Esophagus (tissue), 2 donors: ENCODE measurements at regions not wholly inside any gene's neighbourhood (a gene's known extent, or its start where the extent isn't known, plus 50 kb on each side); places are given as distances from the start of the nearest gene placed in this dataset.

Experiments used
- H3K27ac ChIP-seq, 2 donors: one replicate each; pipeline ENCODE4 v1.5.1; 2013; ENCODE audit warnings: low read depth in 2 of 2, mild to moderate bottlenecking in 2 of 2, inconsistent platforms in 1 of 2, low read length in 1 of 2, moderate library complexity in 1 of 2
- H3K27me3 ChIP-seq, 2 donors: one replicate each; pipeline ENCODE4 v1.6.1; 2013; ENCODE audit warnings: low read length in 2 of 2, control low read depth in 1 of 2, mild to moderate bottlenecking in 1 of 2; ENCODE audit not compliant: insufficient read depth in 2 of 2, control insufficient read depth in 1 of 2
- H3K36me3 ChIP-seq, 2 donors: one replicate each; pipeline ENCODE4 v1.6.1; 2013; ENCODE audit warnings: low read length in 1 of 2; ENCODE audit not compliant: control insufficient read depth in 2 of 2, insufficient read depth in 2 of 2
- H3K4me1 ChIP-seq, 2 donors: one replicate each; pipeline ENCODE4 v1.6.1; 2013; ENCODE audit warnings: low read length in 1 of 2; ENCODE audit not compliant: control insufficient read depth in 2 of 2, insufficient read depth in 2 of 2
- H3K4me3 ChIP-seq, 2 donors: one replicate each; pipeline ENCODE4 v1.5.1; 2013; ENCODE audit warnings: low read length in 2 of 2, mild to moderate bottlenecking in 2 of 2, low read depth in 1 of 2, moderate library complexity in 1 of 2
- H3K9me3 ChIP-seq, 2 donors: one replicate each; pipeline ENCODE4 v1.6.1; 2013; ENCODE audit warnings: mild to moderate bottlenecking in 2 of 2, low read depth in 1 of 2, low read length in 1 of 2, moderate library complexity in 1 of 2; ENCODE audit not compliant: control insufficient read depth in 2 of 2, insufficient read depth in 1 of 2
- WGBS, 2 donors: extraction: QIAGEN DNeasy Blood & Tissue Kit; methylation state at CpG; one replicate each; pipeline ENCODE4 v1.1.7; 2013; 5-methylcytosine and 5-hydroxymethylcytosine counted together
- donor health status: healthy with polysubstance abuse.
- donor health status: Bipolar disorder and iron deficiency.

DNA sequence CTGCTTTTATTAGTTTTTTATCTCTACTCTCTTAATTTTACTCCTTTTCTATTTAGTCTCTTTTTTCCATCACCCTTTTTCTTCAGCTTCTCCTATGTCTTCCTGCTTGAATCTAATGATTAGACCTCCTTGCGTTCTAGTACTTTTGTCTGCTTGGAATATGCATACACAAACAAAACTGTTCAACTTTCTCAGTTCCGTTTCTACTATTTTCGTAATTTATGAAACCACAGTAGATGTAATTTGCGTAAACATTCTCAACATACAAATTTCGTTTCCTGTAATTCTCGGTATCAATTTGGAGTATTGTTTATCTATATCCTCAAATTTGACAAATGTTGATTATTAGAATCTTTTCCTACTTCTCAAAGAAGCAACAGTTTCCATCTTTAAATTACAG is 772.5 kb downstream of the USP25 start:
- Histone ChIP-seq H3K27ac (no peak overlapping the region), H3K9me3 (no peaks in the 10 kb centered on the region), H3K4me1 (no peaks in the 10 kb centered on the region), H3K36me3 (no peaks in the 10 kb centered on the region), H3K4me3 (no peak overlapping the region), H3K27me3 (no peaks in the 10 kb centered on the region)
- 92 to 95% methylated on average over 6 of the region's 6 CpGs for WGBS, 2 donors

GRCh38 chr21:16502897-16503296 is 773.1 kb downstream of the USP25 start:
- H3K27ac ChIP-seq: no peak overlapping the region
- H3K36me3 ChIP-seq: no peaks in the 10 kb centered on the region
- H3K27me3 ChIP-seq: no peaks in the 10 kb centered on the region
- no peaks in the 10 kb centered on the region for H3K9me3 ChIP-seq
- no peaks in the 10 kb centered on the region for H3K4me1 ChIP-seq
- H3K4me3 ChIP-seq: no peak overlapping the region
- WGBS, 2 donors: 94 to 95% methylated on average over 2 of the region's 2 CpGs

DNA sequence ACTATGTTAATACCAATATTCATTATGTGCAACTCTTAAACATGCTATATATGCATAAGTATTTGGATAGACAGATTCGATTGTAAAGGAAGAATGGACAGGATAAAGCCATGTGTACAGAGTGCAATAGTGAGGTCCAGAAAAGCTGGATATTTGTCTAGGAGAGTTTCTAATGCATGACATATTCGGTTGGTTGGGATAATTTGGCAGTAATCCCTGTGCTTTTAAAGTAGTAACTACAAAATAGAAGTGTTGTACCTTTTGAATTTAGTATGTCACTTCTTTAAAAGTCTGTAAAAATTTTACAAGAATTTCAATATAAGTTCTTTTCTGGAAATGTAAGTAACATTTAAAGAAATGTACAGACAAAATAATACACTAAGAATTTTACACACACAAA is 774.5 kb downstream of the USP25 start:
- H3K36me3 ChIP-seq: no peaks in the 10 kb centered on the region
- WGBS, 2 donors: 41 to 43% methylated on average over 2 of the region's 2 CpGs
- no peaks in the 10 kb centered on the region for H3K9me3 ChIP-seq
- no peaks in the 10 kb centered on the region for H3K27me3 ChIP-seq
- no peak overlapping the region for H3K4me3 ChIP-seq
- no peak overlapping the region for H3K27ac ChIP-seq
- no peaks in the 10 kb centered on the region for H3K4me1 ChIP-seq

DNA sequence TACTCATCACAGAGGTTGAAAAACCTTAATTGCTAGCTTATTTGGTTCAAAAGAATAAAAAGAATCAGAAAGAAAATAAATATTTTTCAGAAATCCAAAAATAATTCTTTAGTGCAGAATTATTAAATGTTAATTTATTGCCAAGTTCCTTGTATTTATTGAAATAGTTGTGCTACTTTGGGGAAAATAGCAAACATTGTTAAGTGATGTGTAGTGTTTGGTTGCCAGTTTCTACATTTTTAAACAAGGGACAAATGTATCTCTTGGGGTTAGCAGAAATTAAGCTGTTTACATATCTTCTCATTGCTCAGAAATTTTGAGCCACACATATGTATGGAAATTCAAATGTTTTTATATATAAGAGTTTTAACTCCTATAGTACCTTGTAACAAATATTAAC is 775.0 kb downstream of the USP25 start:
- no peak overlapping the region for H3K27ac ChIP-seq
- no peaks in the 10 kb centered on the region for H3K27me3 ChIP-seq
- no peaks in the 10 kb centered on the region for H3K36me3 ChIP-seq
- no peaks in the 10 kb centered on the region for H3K9me3 ChIP-seq
- H3K4me1 ChIP-seq: no peaks in the 10 kb centered on the region
- no peak overlapping the region for H3K4me3 ChIP-seq

DNA sequence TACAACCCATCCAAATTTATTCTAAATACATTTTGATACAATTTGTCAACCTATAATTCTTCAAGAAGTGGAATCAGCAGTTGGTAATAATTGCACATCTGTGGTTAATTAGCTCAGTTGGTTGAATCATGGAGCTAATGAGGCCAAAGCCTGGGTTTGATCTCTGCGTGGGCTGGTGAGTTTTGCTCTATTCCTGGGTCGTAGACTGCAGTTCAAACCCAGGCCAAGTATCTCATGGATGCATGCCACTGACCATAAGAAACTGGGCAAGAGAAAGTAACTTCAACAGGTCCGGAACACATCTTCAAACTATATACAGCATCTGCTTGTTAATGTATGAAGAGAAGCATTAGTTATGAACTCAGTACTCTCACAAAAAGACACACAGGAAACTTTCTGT is 779.7 kb downstream of the USP25 start:
- 73 to 78% methylated on average over 3 of the region's 3 CpGs for WGBS, 2 donors

GRCh38 chr21:16514316-16514715 is 784.5 kb downstream of the USP25 start:
- Histone ChIP-seq H3K4me1 (no peaks in the 10 kb centered on the region), H3K4me3 (no peak overlapping the region), H3K27me3 (no peaks in the 10 kb centered on the region), H3K9me3 (no peaks in the 10 kb centered on the region), H3K36me3 (no peaks in the 10 kb centered on the region), H3K27ac (no peak overlapping the region)
- 70 to 77% methylated on average over 2 of the region's 2 CpGs for WGBS, 2 donors

More for the DNA sequence above, 779.7 kb downstream of the USP25 start:
- H3K36me3 ChIP-seq: no peaks in the 10 kb centered on the region
- no peak overlapping the region for H3K27ac ChIP-seq
- H3K27me3 ChIP-seq: no peaks in the 10 kb centered on the region
- H3K4me3 ChIP-seq: no peak overlapping the region
- no peaks in the 10 kb centered on the region for H3K9me3 ChIP-seq
- H3K4me1 ChIP-seq: no peaks in the 10 kb centered on the region

DNA sequence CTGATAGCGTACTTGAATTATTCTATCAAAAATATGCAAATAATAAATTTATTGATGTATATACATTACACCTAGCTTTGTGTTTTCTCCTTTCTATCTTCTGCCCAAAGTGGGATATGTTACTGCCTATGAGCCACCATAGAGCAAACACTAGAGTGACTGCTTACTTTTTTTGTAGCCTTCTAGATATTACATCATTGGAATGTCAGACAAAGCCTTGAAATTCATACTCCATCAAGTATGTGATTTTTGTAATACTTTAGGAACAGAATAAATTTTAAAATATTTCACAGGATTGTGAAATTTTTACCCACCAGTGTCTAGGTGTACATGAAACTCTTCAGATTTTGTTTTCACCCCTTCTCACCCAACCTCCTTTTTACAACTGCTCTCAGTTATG is 787.6 kb downstream of the USP25 start:
- 95 to 97% methylated on average over 1 of the region's 1 CpG for whole genome bisulfite sequencing, 2 donors
- Histone ChIP-seq H3K4me3 (no peak overlapping the region), H3K9me3 (no peaks in the 10 kb centered on the region), H3K27ac (no peak overlapping the region), H3K4me1 (no peaks in the 10 kb centered on the region), H3K27me3 (no peaks in the 10 kb centered on the region), H3K36me3 (no peaks in the 10 kb centered on the region)

DNA sequence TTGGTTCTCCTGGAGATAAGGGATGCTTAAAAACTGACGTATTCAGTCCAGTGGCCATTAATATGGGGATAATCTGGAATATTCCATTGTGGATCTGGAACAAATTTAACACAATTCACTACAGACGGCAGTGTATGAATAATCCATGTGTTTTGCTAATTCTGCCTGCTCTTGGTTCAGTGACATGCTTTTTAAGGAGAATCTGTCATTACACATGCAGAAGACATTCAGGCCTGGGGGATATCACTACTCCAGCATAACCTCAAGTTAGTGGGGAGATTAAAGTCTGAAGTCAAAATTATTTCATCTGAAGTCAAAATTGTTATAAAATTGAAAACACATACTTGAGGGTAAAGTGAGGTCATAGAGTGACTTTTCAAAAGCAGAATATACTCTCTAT is 789.3 kb downstream of the USP25 start:
- 86 to 88% methylated on average over 2 of the region's 2 CpGs for WGBS, 2 donors
- H3K4me3 ChIP-seq: no peak overlapping the region
- no peaks in the 10 kb centered on the region for H3K4me1 ChIP-seq
- H3K27me3 ChIP-seq: no peaks in the 10 kb centered on the region
- no peaks in the 10 kb centered on the region for H3K9me3 ChIP-seq
- no peaks in the 10 kb centered on the region for H3K36me3 ChIP-seq
- H3K27ac ChIP-seq: no peak overlapping the region

DNA sequence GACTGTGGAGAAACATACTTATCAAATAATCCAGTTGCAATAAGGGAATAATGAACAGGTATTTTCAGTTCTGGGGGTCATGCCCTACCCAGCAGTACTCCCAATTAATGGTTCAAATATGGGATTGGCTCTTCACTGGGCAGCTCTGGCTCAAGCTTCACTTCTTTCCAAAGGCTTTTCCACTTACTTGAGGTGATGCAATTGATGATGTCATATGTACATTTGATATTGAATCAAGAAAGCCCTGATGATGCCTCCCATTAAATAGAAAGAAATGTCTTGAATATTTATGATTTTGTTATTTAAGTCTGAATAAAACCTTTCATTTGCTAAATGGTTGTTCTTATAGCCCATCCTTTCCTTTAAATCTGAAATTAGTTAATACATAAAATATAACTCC is 789.9 kb downstream of the USP25 start:
- H3K36me3 ChIP-seq: no peaks in the 10 kb centered on the region

DNA sequence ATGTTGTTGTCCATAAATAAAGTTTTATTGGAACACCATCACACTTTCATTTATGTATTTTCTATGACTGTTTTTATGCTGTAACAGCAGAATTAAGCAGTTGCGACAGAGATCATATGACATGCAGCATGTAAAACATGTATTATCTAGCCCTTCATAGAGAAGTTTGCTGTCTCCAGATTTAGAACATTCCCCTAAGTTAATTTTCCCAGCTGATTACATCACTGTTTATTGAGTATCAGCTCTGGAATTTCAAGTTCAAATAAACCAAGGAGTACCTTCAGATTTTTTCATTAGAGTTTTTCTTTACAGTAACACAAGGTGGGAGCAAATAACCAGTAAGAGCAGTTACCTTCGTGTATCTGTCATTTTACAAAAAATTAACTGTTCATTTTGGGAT is 792.8 kb downstream of the USP25 start:
- Histone ChIP-seq H3K36me3 (no peaks in the 10 kb centered on the region), H3K4me3 (no peak overlapping the region), H3K4me1 (no peaks in the 10 kb centered on the region), H3K9me3 (no peaks in the 10 kb centered on the region), H3K27ac (no peak overlapping the region), H3K27me3 (no peaks in the 10 kb centered on the region)
- WGBS, 2 donors: 63 to 71% methylated on average over 2 of the region's 2 CpGs

More for the DNA sequence above, 789.9 kb downstream of the USP25 start:
- Histone ChIP-seq H3K27me3 (no peaks in the 10 kb centered on the region), H3K9me3 (no peaks in the 10 kb centered on the region), H3K4me1 (no peaks in the 10 kb centered on the region), H3K4me3 (no peak overlapping the region), H3K27ac (no peak overlapping the region)
